ENCODE measurements at regions not wholly inside any gene's neighbourhood (a gene's known extent, or its start where the extent isn't known, plus 50 kb on each side); places are given as distances from the start of the nearest gene placed in this dataset.

GRCh38 chr2:147198651-147199171 is 646.1 kb upstream of the ACVR2A start:
- TF ChIP-seq CTCF (conservative IDR thresholded peaks at IDR 0.05) (no peak), EZH2 (IDR thresholded peaks at IDR 0.05; ENCODE audit: low read depth) (no peak)
